ENCODE measurements at regions not wholly inside any gene's neighbourhood (a gene's known extent, or its start where the extent isn't known, plus 50 kb on each side); places are given as distances from the start of the nearest gene placed in this dataset.

GRCh38 chr9:91004992-91005391 lies 203.4 kb downstream of the SYK start:
- TF ChIP-seq CTCF (IDR thresholded peaks at IDR 0.05), result no peak
- TF ChIP-seq POLR2A (IDR thresholded peaks at IDR 0.05), result no peak
- TF ChIP-seq EP300 (IDR thresholded peaks at IDR 0.05), result no peak
